ENCODE measurements at regions not wholly inside any gene's neighbourhood (a gene's known extent, or its start where the extent isn't known, plus 50 kb on each side); places are given as distances from the start of the nearest gene placed in this dataset.
A peak's percentile ranks its signal among the peaks of the same experiment; 100 is the strongest.
"Not testable (repeated sequence)": the region's sequence is repeated elsewhere in the genome, so short reads cannot be mapped to it uniquely, and the experiment has no call there.

GRCh38 chr5:32534041-32534440 lies 51.3 kb upstream of the SUB1 start:
- no peak for DNase-seq

GRCh38 chr5:32531885-32532520 lies 53.4 kb upstream of the SUB1 start:
- 46 to 61% (median 58%) methylated on average over 8 of the region's 8 CpGs for WGBS, 4 donors
- intact Hi-C loops (cut with DNase I), result no loop called here
- Histone ChIP-seq H3K4me3 (no peak overlapping the region), H3K36me3 (replicated peaks in 1 of 2) (no peaks in the 10 kb centered on the region), H3K4me1 (replicated peaks in 1 of 2) (no peaks in the 10 kb centered on the region), H3K9me3 (replicated peaks in 1 of 3) (no peaks in the 10 kb centered on the region), H3K27ac (no peak overlapping the region), H3K27me3 (no peaks in the 10 kb centered on the region)
- DNase-seq, result no peak
- TF ChIP-seq CTCF (IDR thresholded peaks at IDR 0.05) (no peak), POLR2A (IDR thresholded peaks at IDR 0.05) (no peak)

More at GRCh38 chr5:32534041-32534440, 51.3 kb upstream of the SUB1 start:
- no peak overlapping the region for H3K4me3 ChIP-seq
- no peaks in the 10 kb centered on the region for H3K36me3 ChIP-seq (replicated peaks in 1 of 2)
- H3K4me1 ChIP-seq (replicated peaks in 1 of 2), result no peaks in the 10 kb centered on the region
- no peak overlapping the region for H3K27ac ChIP-seq
- no peak for TF ChIP-seq CTCF (IDR thresholded peaks at IDR 0.05)
- TF ChIP-seq POLR2A (IDR thresholded peaks at IDR 0.05), result no peak
- WGBS, 4 donors, result 35 to 46% (median 42%) methylated on average over 1 of the region's 1 CpG
- H3K9me3 ChIP-seq (replicated peaks in 1 of 3), result no peaks in the 10 kb centered on the region
- H3K27me3 ChIP-seq, result no peaks in the 10 kb centered on the region
- intact Hi-C loops (cut with DNase I), result no loop called here

- intact Hi-C loops (cut with DNase I); H3K27me3 ChIP-seq; H3K4me1 ChIP-seq (replicated peaks in 1 of 2); DNase-seq; H3K4me3 ChIP-seq; H3K27ac ChIP-seq; H3K36me3 ChIP-seq (replicated peaks in 1 of 2); H3K9me3 ChIP-seq (replicated peaks in 1 of 3): not testable (repeated sequence)
- WGBS, 4 donors, result 89 to 97% (median 91%) methylated on average over 3 of the region's 3 CpGs
These were observed 58.0 kb upstream of the SUB1 start for GRCh38 chr5:32527321-32527720.

GRCh38 chr5:32526810-32527209 lies 58.5 kb upstream of the SUB1 start:
- no peaks in the 10 kb centered on the region for H3K9me3 ChIP-seq (replicated peaks in 1 of 3)
- 13 to 36% (median 20%) methylated on average over 1 of the region's 1 CpG for WGBS, 4 donors
- H3K27ac ChIP-seq, result no peak overlapping the region
- no peaks in the 10 kb centered on the region for H3K36me3 ChIP-seq (replicated peaks in 1 of 2)
- H3K27me3 ChIP-seq, result no peaks in the 10 kb centered on the region
- TF ChIP-seq CTCF (IDR thresholded peaks at IDR 0.05) (no peak), POLR2A (IDR thresholded peaks at IDR 0.05) (no peak)
- DNase-seq, result no peak
- intact Hi-C loops (cut with DNase I), result no loop called here
- H3K4me3 ChIP-seq, result no peak overlapping the region
- no peaks in the 10 kb centered on the region for H3K4me1 ChIP-seq (replicated peaks in 1 of 2)

- Histone ChIP-seq H3K4me3 (no peak overlapping the region), H3K27ac (no peak overlapping the region), H3K27me3 (no peaks in the 10 kb centered on the region), H3K4me1 (replicated peaks in 1 of 2) (no peaks in the 10 kb centered on the region), H3K9me3 (replicated peaks in 1 of 3) (no peaks in the 10 kb centered on the region), H3K36me3 (replicated peaks in 1 of 2) (no peaks in the 10 kb centered on the region)
- DNase-seq, result no peak
- TF ChIP-seq POLR2A (IDR thresholded peaks at IDR 0.05), result no peak
- peak in 2 of 6 experiments; percentile 7 to 11 for TF ChIP-seq CTCF (IDR thresholded peaks at IDR 0.05)
- intact Hi-C loops (cut with DNase I), result no loop called here
- WGBS, 4 donors, result 77 to 87% (median 84%) methylated on average over 6 to 7 of the region's 7 CpGs
These were observed 61.7 kb upstream of the SUB1 start for GRCh38 chr5:32523625-32524024.

Data from adrenal gland (tissue), 9 donors.